SJCRH30 (cell line): ENCODE measurements at regions not wholly inside any gene's neighbourhood (a gene's known extent, or its start where the extent isn't known, plus 50 kb on each side); places are given as distances from the start of the nearest gene placed in this dataset.
A peak's percentile ranks its signal among the peaks of the same experiment; 100 is the strongest.
"Not testable (repeated sequence)": the region's sequence is repeated elsewhere in the genome, so short reads cannot be mapped to it uniquely, and the experiment has no call there.

Experiments
- DNase-seq, 2 experiments: peaks; one replicate each; pipeline ENCODE4 v3.0.0-alpha.2; 2015 to 2020
- H3K27ac ChIP-seq: fragments of 250-450 bp; sonication (Bioruptor Pico); 2 replicates; pipeline ENCODE4 v1.5.1; 2020; ENCODE audit warnings: mild to moderate bottlenecking, moderate library complexity
- H3K27me3 ChIP-seq: fragments of 250-450 bp; sonication (Bioruptor Pico); 2 replicates; pipeline ENCODE4 v1.5.1; 2020; ENCODE audit warnings: mild to moderate bottlenecking, moderate library complexity
- H3K36me3 ChIP-seq: fragments of 250-450 bp; sonication (Bioruptor Pico); 2 replicates; pipeline ENCODE4 v1.5.1; 2020; ENCODE audit warnings: mild to moderate bottlenecking, moderate library complexity
- H3K4me1 ChIP-seq: fragments of 250-450 bp; sonication (Bioruptor Pico); 2 replicates; pipeline ENCODE4 v1.5.1; 2020; ENCODE audit warnings: mild to moderate bottlenecking, moderate library complexity
- H3K4me3 ChIP-seq: fragments of 250-450 bp; sonication (Bioruptor Pico); 2 replicates; pipeline ENCODE4 v1.5.1; 2020; ENCODE audit warnings: mild to moderate bottlenecking, moderate library complexity
- H3K9me3 ChIP-seq: fragments of 250-450 bp; sonication (Bioruptor Pico); replicated peaks from 2 replicates; pipeline ENCODE4 v1.5.1; 2020; ENCODE audit warnings: mild to moderate bottlenecking, moderate library complexity

- not testable (repeated sequence) for H3K4me3 ChIP-seq, DNase-seq, H3K27me3 ChIP-seq, H3K4me1 ChIP-seq, H3K27ac ChIP-seq, H3K9me3 ChIP-seq, H3K36me3 ChIP-seq
Observed at GRCh38 chr6:57708061-57708460, 390.6 kb downstream of the PRIM2 start.

GRCh38 chr6:57722546-57722945, 405.1 kb downstream of the PRIM2 start:
- H3K27me3 ChIP-seq, H3K9me3 ChIP-seq, H3K36me3 ChIP-seq, H3K4me3 ChIP-seq, H3K27ac ChIP-seq, H3K4me1 ChIP-seq: not testable (repeated sequence)
- DNase-seq, result peak in 1 of 2 experiments; percentile 7

GRCh38 chr6:57723815-57724401, 406.5 kb downstream of the PRIM2 start:
- H3K36me3 ChIP-seq, H3K27ac ChIP-seq, H3K4me3 ChIP-seq, H3K27me3 ChIP-seq, H3K9me3 ChIP-seq, H3K4me1 ChIP-seq, DNase-seq: not testable (repeated sequence)

GRCh38 chr6:57729407-57729806, 412.0 kb downstream of the PRIM2 start:
- DNase-seq, H3K27me3 ChIP-seq, H3K9me3 ChIP-seq, H3K4me3 ChIP-seq, H3K27ac ChIP-seq, H3K4me1 ChIP-seq, H3K36me3 ChIP-seq: not testable (repeated sequence)

GRCh38 chr6:57730726-57731125, 413.3 kb downstream of the PRIM2 start:
- not testable (repeated sequence) for H3K27me3 ChIP-seq, H3K9me3 ChIP-seq, H3K27ac ChIP-seq, H3K4me1 ChIP-seq, DNase-seq, H3K4me3 ChIP-seq, H3K36me3 ChIP-seq

- H3K4me3 ChIP-seq, H3K27ac ChIP-seq, H3K36me3 ChIP-seq, H3K27me3 ChIP-seq, H3K4me1 ChIP-seq, H3K9me3 ChIP-seq, DNase-seq: not testable (repeated sequence)
Observed at GRCh38 chr6:57747716-57748115, 430.3 kb downstream of the PRIM2 start.

- not testable (repeated sequence) for H3K4me3 ChIP-seq, DNase-seq
Observed at GRCh38 chr6:57759850-57760249, 442.4 kb downstream of the PRIM2 start.

GRCh38 chr6:57792720-57793397, 475.4 kb downstream of the PRIM2 start:
- H3K4me1 ChIP-seq, H3K36me3 ChIP-seq, H3K27ac ChIP-seq, DNase-seq, H3K9me3 ChIP-seq, H3K27me3 ChIP-seq, H3K4me3 ChIP-seq: not testable (repeated sequence)

More at GRCh38 chr6:57759850-57760249, 442.4 kb downstream of the PRIM2 start:
- not testable (repeated sequence) for H3K36me3 ChIP-seq, H3K4me1 ChIP-seq, H3K27ac ChIP-seq, H3K27me3 ChIP-seq, H3K9me3 ChIP-seq

GRCh38 chr6:57793398-57793762, 475.9 kb downstream of the PRIM2 start:
- not testable (repeated sequence) for H3K4me1 ChIP-seq, H3K36me3 ChIP-seq, H3K27ac ChIP-seq, H3K4me3 ChIP-seq, H3K9me3 ChIP-seq, H3K27me3 ChIP-seq, DNase-seq

- H3K9me3 ChIP-seq, H3K4me1 ChIP-seq, H3K27ac ChIP-seq, H3K27me3 ChIP-seq, H3K36me3 ChIP-seq: not testable (repeated sequence)
- H3K4me3 ChIP-seq, result peak overlapping the region; percentile 69
- DNase-seq, result peak; percentile 45 to 69
Observed at GRCh38 chr6:57799703-57800479, 482.5 kb downstream of the PRIM2 start.

- not testable (repeated sequence) for DNase-seq
Observed at GRCh38 chr6:57808581-57808980, 491.2 kb downstream of the PRIM2 start.

GRCh38 chr6:57809454-57809853, 492.0 kb downstream of the PRIM2 start:
- DNase-seq, H3K27ac ChIP-seq, H3K27me3 ChIP-seq, H3K9me3 ChIP-seq, H3K36me3 ChIP-seq, H3K4me1 ChIP-seq, H3K4me3 ChIP-seq: not testable (repeated sequence)

More at GRCh38 chr6:57808581-57808980, 491.2 kb downstream of the PRIM2 start:
- not testable (repeated sequence) for H3K27ac ChIP-seq, H3K27me3 ChIP-seq, H3K36me3 ChIP-seq, H3K4me1 ChIP-seq, H3K9me3 ChIP-seq, H3K4me3 ChIP-seq

GRCh38 chr6:57813271-57814075, 496.0 kb downstream of the PRIM2 start:
- DNase-seq, result not testable (repeated sequence)

GRCh38 chr6:57815826-57816225, 498.4 kb downstream of the PRIM2 start:
- not testable (repeated sequence) for DNase-seq, H3K9me3 ChIP-seq

More at GRCh38 chr6:57813271-57814075, 496.0 kb downstream of the PRIM2 start:
- not testable (repeated sequence) for H3K4me3 ChIP-seq, H3K27me3 ChIP-seq, H3K9me3 ChIP-seq, H3K36me3 ChIP-seq, H3K27ac ChIP-seq, H3K4me1 ChIP-seq

GRCh38 chr6:57821325-57821724, 503.9 kb downstream of the PRIM2 start:
- not testable (repeated sequence) for H3K4me1 ChIP-seq, H3K4me3 ChIP-seq, DNase-seq, H3K9me3 ChIP-seq, H3K27me3 ChIP-seq, H3K27ac ChIP-seq, H3K36me3 ChIP-seq

More at GRCh38 chr6:57815826-57816225, 498.4 kb downstream of the PRIM2 start:
- H3K4me3 ChIP-seq, H3K4me1 ChIP-seq, H3K27ac ChIP-seq, H3K36me3 ChIP-seq, H3K27me3 ChIP-seq: not testable (repeated sequence)
